ENCODE measurements at regions not wholly inside any gene's neighbourhood (a gene's known extent, or its start where the extent isn't known, plus 50 kb on each side); places are given as distances from the start of the nearest gene placed in this dataset.
A peak's percentile ranks its signal among the peaks of the same experiment; 100 is the strongest.

GRCh38 chr15:73818308-73818985 lies 54.9 kb upstream of the TBC1D21 start:
- TF ChIP-seq GATA2 (IDR thresholded peaks at IDR 0.05; ENCODE audit: low read depth, low read length) = peak; percentile 77
- no peak for TF ChIP-seq GATA3 (IDR thresholded peaks at IDR 0.05; ENCODE audit: low read depth, low read length)

Data from SH-SY5Y (cell line).